M059J (cell line): ENCODE measurements at regions not wholly inside any gene's neighbourhood (a gene's known extent, or its start where the extent isn't known, plus 50 kb on each side); places are given as distances from the start of the nearest gene placed in this dataset.
A peak's percentile ranks its signal among the peaks of the same experiment; 100 is the strongest.

Experiments used
- DNase-seq: peaks from one replicate; pipeline ENCODE4 v3.0.0-alpha.2; 2012; ENCODE audit warnings: low read depth

DNA sequence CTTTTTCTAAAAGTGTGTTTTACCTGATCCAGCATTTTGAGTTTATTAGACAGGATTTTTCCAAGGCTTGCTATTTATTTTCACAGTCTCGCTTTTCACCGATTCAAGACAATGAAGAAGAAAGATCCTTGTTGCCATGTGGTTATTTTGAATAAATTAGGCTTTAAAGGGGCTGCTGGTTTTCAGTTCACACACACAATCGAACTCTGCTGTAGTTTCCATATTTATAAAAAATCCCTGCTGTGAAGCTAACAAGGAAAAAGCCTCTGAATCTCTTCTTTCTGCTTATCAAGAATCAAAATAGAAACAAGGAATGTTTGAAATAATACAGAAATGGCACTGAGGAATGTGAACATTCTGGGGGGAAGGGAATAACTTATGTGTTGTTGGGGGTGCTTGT, 102.5 kb upstream of the KAZN start:
- no peak for DNase-seq

DNA sequence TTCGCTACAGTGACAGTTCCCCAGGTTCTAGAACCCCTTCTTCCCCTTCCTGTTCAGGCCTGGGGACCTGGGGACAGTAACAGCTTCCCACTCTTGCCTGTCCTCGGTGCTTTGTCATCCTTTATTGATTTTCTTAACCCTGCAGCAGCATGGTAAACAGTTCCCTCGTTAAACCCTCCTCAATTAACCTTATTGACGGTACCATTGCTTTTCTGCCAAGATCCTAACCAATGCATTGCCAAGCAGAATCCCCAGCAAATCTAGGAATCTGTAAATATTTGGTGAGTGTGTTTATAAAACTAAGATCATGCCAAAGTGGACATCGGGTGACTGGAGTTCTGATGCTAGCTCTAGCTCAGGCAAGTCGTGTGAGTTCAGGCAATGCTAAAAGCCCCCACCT, 99.6 kb upstream of the KAZN start:
- DNase-seq = no peak

DNA sequence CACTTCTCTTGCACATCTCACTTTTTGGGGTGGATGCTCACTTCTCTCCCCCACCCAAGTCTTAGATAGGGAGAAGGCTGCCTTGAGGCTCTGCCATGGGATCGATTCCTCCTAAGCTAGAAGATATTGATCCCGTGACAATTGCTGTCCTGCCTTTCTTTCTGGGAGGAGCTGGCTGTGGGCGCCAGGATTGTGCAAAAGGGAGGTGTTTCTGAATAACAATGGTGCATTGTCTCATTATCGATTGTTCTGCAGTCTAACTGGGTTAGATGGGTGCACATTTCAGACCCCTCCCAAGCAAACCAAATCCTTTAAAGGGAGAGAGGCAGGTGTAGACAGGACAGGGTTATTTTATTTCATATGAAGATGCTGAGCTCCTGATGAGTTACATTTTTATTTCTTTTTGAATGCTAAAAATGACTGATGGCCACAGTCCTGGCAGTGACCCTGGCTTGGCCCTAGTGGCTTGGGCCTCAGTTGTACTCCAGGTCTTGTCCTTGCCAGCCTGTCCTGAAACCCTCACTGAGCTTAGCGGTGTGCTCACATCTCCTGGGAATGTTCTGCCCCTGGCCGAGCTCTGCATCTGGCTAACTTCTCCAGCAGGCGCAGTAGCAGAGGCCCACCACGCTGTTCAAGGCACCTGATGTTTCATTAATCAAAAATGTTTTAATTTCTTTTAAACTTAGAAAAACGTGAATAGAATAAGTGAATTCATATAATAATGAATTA, 99.0 kb upstream of the KAZN start:
- DNase-seq = no peak

DNA sequence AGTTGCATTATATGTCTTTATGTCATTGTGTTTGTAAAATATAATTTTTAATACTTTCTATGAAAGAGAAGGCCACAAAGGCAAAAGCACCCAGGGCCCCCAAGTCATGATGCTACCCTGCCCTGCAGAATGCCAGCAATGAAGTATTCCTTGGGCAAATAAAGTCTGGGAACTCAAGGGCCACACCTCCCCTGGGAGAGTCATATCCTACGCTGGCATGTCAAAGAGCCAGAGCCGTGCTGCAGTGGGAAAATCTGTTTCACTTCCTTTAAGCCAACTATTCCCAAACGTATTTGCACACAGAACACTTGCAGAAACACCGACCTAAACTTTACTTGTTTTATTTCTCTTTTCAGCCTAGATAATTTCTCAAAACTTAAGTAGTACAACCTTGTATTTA, 98.4 kb upstream of the KAZN start:
- DNase-seq = peak; percentile 58

DNA sequence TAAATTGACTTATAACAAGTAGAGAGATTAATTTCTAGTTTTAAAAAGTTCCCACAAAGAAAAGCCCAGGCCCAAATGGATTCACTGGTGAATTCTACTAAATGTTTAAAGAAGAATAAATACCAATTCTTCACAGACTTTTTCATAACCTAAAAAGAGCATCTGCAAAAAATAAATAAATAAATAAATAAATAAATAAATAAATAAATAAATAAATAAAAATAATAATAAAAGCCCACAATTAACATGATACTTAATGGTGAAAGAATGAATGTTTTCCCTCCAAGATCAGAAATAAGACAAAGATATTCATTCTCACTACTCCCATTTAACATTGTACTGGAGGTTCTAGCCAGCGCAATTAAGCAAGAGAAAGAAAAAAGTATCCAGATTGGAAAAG, 97.6 kb upstream of the KAZN start:
- DNase-seq = no peak

DNA sequence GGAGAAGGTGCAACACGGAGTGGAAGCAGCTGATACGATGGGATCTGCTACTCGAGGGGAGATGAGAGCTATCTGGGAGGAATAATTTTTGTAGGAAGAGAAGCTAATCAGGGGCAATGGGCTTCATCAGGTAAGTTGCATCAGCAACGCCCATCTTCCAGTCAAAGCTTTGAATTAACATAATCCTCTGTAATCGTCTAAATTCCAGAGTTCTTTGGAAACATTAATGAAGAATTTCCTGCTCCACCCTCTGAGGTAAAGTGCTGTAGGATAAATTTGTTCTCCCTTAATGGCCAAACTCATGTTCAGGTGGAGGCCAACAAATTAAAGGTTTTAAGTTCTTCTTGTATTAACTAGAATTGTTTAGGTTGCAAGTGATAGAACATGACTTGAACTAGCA, 94.0 kb upstream of the KAZN start:
- no peak for DNase-seq

DNA sequence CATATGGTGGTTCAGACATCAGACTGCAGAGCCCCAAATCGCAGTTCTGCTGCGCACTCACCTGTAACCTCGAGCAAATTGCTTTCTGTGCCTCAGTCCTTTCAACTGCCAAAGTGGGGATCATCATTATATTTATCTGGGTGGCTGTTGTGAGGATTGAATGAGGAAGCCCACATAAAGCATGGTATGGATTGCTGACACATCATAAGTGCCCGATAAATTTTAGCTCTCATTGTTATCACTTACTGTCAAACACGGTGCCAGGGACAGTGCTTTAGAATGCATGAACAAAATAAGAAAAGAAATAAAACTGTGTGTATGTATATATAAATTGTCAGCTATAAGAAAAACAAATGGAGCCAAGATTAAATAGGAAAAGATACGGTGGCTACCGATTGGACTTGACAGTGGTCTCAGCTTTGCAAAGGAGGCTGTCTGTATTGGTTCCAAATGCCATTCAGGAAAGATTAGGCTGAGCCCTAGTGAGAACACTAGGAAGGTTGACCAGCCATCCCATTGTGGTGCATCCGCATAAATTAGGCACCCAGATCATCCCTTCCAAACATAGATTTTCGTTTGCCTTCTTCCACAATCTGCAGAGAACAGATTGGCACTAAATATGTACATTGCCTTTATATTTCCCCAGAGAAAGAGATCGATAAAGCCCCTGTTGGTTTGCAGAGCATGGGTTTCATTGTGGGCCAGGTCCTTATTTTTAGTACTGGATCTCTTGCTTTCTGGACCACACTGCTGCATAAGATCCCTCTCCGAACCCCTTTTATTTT, 91.8 kb upstream of the KAZN start:
- DNase-seq = no peak

DNA sequence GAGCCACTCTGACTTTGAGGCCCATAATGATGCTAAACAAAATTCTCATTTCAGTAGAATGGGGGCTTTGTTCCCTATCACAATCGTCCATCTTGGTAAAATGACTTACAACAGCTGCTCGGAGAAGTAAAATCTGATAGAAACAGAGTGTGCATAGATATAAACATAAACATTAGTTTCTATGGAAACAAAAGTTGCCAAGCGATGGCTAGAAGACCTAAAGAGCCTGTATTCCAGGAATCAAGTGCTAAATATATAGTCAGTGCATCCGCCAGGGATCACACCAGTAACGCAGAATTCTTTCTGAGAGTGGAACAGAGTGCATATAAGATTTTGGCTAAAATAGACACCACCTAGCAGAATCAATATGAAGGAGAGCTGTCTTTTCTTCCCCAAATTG, 91.2 kb upstream of the KAZN start:
- no peak for DNase-seq

DNA sequence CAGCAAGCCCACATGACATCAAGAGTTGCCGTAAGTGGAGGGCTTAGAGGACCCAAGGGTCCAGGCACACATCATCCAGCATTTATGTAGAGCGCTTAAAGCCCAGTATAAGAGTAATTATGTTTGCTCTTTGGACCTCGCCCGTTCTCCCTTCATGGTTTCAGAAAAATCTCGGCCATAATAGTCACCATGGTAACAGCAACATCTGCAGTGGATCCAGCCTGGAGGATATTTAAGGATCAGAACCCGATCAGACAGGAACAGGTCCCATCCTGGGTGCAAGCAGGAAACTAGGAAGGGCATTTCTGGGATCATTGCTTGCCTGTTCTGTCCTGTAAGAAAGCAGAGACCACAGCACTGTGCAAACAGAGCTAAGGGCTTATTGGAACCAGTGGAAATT, 89.9 kb upstream of the KAZN start:
- DNase-seq = no peak

DNA sequence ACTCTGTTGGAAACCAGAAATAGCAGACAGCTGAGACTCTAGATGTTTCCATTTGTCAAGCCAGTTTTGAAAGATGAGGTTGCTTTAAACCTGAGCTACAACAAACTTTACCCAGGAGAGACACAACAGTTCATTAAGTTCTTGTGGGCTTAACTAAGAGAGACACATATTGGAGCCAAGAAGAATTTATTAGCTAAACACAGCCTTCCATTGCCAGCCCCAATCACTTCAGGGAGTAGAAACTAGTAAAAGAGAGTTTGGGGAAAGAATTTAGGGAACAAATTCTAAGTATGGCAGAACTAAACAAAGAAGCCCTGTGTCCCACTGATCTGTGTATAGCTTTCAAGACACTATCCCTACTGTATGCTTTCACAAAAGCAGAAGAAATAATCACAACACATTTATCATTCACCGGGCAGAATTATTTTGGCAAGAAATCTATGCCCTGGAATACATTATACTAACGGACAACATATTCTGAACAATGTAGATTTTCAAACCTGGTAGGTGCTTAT, 87.3 kb upstream of the KAZN start:
- no peak for DNase-seq

DNA sequence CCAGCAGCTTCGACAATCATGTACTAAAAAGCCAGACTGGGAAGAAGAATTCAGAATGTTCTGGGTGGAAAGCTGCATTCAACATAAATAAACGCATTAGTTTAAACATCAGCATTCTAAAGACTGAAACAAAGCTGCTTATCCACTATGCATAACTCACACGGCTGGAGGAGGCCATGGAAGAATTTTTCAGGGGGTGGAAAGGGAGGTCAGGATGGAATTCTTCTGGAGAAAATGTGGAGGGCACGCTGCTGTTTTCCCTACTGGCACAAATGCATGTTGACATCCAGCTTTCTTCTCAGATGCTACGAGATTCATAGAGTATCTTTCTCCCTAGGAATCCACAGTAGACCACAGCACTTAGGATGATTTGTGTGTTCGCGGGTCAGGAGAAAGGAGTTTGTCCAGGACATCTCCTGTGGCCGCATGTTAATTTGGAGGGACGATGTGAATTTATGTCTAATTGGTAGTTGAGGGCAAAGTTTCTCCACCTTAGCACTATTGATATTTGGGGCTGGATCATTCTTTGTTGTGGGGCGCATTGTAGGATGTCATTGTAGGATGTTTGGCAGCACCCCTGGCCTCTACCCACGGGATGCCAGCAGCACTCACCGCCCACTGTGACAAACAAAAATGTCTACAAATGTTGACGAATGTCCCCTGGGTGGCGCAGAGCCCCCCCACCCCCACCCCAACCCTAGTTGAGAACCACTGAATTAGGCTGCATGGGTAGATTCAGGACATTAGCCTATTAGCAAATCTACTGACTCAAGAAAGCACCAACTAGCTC, 86.5 kb upstream of the KAZN start:
- no peak for DNase-seq

DNA sequence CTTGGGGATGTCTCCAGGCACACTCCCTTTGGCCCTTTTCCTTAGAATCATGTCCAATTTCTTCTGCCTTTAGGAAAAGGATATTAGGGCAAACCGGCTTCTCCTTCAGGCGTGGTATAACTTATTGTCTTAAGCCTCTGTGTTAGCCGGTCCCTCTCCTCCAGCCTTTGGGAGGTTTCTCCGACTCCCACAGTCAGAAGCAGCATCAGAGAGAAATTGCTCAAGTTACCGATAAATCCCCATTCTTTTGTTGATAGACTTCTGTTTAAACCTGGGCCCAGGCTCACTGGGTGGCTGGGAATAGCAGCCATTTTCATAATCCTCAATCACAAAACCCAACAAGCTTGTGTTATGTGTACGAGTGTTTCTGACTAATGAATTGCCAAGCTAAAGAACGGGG, 85.4 kb upstream of the KAZN start:
- no peak for DNase-seq

DNA sequence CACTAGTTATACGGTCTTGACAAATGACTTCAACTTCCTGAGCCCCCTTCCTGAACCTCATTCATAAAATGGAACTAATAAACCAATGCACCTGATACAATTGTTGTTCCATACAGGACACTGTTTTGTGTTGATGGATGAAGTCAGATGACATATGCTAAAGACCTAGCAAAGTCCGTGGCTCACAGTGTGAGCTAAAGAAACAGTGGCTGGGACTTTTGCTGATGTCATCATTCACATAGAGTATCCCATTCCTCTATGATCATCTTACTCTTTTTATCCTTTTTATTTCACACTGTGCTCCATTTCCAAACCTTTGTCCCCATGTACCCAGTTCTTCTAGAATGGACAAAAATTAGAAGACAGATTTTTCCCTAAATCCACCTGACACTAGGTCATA, 83.7 kb upstream of the KAZN start:
- DNase-seq = no peak

DNA sequence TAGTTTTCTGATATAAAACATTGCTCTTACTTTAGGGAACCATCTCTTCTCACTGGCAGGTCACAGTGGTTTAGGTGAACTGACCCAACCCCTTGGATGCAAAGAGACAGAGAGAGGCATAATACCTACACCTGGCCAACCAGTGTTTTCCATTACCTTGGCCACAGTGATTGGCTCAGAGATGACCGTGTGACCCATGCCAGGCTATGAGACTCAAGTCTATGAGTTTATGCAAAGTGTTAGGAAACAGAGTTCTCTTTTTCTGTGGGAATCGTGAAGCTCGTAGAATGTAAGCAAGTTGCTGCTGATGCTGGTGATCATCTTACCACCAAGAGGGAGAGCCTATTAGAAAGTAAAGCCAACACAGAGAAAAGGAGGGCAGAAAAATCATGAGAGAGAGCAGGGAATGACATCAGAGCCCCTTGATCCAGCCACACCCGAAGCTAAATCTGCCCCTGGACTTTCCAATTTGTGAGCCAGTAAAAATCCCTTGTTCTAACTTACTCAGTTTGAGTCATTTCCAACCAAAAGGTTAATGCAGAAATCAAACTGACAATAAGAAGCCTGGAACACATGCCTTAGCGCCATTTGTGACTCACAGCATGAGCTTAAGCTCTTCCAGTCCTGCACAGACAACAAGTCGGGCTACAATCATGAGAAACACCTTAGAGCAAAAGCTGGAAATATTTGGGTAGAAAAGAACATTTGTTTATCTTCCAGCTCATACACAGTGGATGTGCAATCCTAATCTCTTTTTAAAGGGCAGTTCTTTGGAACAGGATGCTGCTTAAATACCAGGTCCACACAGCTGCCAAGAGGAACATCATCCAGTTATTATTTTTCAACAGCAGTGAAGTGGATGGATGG, 81.3 kb upstream of the KAZN start:
- DNase-seq = peak; percentile 93

DNA sequence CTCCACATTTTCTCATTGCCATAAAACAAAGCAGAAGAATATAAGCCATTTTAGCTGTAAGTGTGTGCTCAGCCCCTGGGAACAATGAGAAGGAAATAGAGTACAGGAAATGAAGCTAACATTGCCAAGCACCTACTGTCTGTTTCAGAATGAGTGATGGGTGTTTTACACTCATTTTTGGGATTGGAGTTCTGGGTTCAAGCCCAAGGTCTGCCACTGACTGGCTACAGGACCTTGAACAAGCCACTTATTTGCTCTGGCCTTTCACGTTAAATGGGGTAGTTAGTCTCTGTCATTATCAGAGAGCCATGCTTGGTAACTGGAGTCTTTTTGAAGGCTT, 80.7 kb upstream of the KAZN start:
- DNase-seq = no peak

DNA sequence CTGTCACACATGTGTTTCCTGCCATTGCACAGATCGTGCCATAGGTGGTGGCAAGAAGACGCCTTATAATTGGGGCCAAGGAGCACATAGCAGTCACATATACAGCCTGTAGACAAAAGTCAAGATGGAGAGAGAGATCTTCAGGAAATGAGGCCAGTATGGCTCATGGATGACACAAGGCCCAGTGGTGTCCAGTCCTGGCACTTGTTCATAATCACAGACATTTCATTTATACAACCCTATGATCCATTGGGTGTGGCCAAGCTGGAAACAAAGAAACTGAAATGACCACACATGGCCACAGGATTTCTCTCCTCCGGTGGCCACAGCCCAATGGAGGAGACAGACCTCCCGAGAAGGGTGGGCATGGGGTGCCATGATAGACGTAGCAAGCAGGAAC, 78.5 kb upstream of the KAZN start:
- peak; percentile 58 for DNase-seq

DNA sequence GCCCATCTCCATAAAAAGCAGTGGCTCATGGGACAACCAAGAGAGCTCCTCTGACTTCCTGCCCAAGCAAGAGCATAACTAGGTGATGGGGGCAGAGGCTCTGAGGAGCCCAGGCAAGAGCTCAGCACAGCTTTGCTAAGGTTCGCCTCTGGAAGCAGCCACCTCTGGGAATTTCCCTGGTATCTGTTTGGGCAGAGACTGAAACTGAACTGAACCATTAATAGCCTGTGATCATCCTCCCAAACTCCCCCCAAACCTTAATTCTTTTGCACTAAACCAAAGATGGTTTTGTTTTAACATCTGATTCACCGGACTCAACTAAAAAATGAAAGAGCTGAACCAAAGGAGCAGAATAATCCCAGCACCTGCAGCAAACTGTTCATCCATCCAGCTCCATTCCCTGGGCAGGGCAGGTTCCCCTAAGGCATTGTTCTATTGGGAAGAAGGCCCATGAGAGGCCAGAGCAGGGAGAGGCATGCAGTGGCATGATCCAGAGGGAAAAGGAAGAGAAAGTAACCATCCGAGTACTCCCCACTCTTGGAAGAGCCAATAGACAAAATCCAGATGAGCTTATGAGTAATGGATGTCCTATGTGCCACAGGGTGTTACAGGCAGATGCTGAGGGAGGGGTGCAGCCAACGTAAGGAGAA, 77.8 kb upstream of the KAZN start:
- DNase-seq = no peak

DNA sequence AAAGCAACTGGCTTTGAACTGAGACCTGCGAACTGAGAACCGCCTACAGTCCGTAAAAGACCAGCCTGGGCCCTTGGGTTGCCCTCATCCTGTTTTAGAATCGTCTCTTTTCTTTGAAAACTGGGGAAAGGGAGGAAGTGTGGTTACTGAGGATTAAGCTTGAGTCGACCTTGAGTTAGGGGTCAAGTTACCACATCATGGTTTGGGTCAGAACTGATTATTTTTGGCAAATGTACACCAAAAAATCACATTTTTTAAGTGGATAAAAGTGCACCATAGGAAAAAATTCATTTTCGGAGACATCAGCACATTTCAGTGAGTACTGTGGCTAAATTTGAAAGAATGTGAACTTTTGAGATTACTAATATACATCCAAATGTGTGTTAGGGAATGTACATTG, 76.9 kb upstream of the KAZN start:
- peak; percentile 38 for DNase-seq

DNA sequence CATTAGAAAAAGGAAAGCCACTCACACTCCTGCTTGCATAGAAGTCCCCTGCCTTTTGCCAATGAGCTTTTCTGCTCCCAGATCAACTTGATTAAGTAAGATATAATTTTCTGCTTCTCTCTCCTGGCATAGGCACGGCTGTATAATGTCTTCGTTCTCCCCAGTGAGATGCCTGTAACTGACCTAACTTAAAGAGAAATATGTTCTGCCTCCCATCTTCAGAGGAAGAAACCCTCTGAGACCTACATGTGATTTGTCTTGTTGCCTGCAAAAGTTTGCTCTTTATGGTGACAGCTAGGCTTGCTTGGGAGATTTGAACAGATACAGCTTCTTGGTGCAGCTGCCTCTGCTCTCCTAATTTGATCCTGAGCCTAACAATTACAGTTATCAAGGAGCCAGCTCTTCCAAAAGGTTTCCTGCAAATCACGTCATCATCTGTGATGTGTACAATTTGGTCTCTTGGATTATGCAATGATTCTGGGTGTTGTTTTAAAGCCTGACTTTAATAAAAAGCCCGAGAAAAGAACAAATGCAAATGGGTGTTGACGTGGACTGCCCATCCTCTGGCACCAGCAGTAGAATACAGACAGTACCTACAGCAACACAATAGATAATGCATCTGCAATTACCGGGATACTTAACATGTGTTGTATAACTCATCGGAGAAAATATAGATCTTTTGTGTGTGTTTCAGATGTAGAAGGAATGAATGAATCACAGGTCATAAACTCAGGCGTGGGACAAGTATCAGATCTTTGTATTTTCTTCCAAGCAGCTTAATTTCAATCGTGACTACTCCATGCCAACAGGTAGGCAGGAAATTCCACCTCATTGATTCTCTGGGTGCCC, 76.2 kb upstream of the KAZN start:
- DNase-seq = peak; percentile 73

DNA sequence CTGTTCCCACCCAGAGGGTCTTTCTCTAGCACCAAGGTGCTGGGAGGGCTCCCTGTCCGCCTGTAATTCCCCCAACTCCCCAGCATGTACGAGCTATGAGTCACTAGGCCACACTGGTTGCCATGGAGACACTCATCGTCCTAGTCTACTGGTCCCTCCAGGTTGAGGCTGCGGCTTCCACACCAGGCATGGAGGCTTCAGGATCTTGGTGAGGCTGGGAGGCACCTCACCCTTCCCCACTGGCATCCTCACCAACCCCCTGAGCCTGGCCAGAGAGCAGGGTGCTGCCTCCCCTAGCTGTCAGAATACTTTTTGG, 75.6 kb upstream of the KAZN start:
- peak; percentile 93 for DNase-seq
